GM23248 (cell line): ENCODE measurements at regions not wholly inside any gene's neighbourhood (a gene's known extent, or its start where the extent isn't known, plus 50 kb on each side); places are given as distances from the start of the nearest gene placed in this dataset.

Source experiments
- DNase-seq: peaks from one replicate; pipeline ENCODE4 v3.0.0-alpha.2; 2015
- H2AFZ ChIP-seq: fragments of 200-600 bp; sonication (generic); 2 replicates; pipeline ENCODE4 v1.6.1; 2016; ENCODE audit warnings: antibody characterized with exemption
- H3F3A ChIP-seq: fragments of 200-600 bp; sonication (generic); 2 replicates; pipeline ENCODE4 v1.6.1; 2016; ENCODE audit warnings: mild to moderate bottlenecking, antibody characterized with exemption, mixed run types; ENCODE audit not compliant: insufficient read depth
- H3K27ac ChIP-seq: fragments of 200-600 bp; sonication (generic); 2 replicates; pipeline ENCODE4 v1.5.1; 2016; ENCODE audit warnings: mild to moderate bottlenecking
- H3K27me3 ChIP-seq: fragments of 200-600 bp; sonication (generic); replicated peaks from 2 replicates; pipeline ENCODE4 v1.6.1; 2016; ENCODE audit warnings: mild to moderate bottlenecking; ENCODE audit not compliant: insufficient read depth
- H3K36me3 ChIP-seq: fragments of 200-600 bp; sonication (generic); 2 replicates; pipeline ENCODE4 v1.6.1; 2016; ENCODE audit warnings: low read depth, mild to moderate bottlenecking
- H3K4me1 ChIP-seq: fragments of 200-600 bp; sonication (generic); 2 replicates; pipeline ENCODE4 v1.6.1; 2016; ENCODE audit warnings: mild to moderate bottlenecking; ENCODE audit not compliant: insufficient read depth
- H3K4me2 ChIP-seq: fragments of 200-600 bp; sonication (generic); one replicate; pipeline ENCODE4 v1.6.1; 2016; ENCODE audit warnings: mild to moderate bottlenecking; ENCODE audit not compliant: unreplicated experiment
- H3K4me3 ChIP-seq: fragments of 200-600 bp; sonication (generic); 2 replicates; pipeline ENCODE4 v1.5.1; 2016; ENCODE audit warnings: mild to moderate bottlenecking
- H3K79me2 ChIP-seq: fragments of 200-600 bp; sonication (generic); 2 replicates; pipeline ENCODE4 v1.6.1; 2016; ENCODE audit warnings: mild to moderate bottlenecking; ENCODE audit not compliant: insufficient read depth
- H3K9ac ChIP-seq: fragments of 200-600 bp; sonication (generic); 2 replicates; pipeline ENCODE4 v1.6.1; 2016; ENCODE audit warnings: mild to moderate bottlenecking
- H3K9me2 ChIP-seq: fragments of 200-600 bp; sonication (generic); 2 replicates; pipeline ENCODE4 v1.6.1; 2016; ENCODE audit warnings: mixed run types, mild to moderate bottlenecking, moderate library complexity; ENCODE audit not compliant: insufficient read depth
- H3K9me3 ChIP-seq: fragments of 200-600 bp; sonication (generic); one replicate; pipeline ENCODE4 v1.6.1; 2017; ENCODE audit warnings: low read depth
- H4K20me1 ChIP-seq: fragments of 200-600 bp; sonication (generic); 2 replicates; pipeline ENCODE4 v1.6.0; 2016; ENCODE audit not compliant: insufficient read depth
- EZH2 ChIP-seq: fragments of 200-600 bp; sonication (generic); IDR thresholded peaks from 2 replicates; pipeline ENCODE4 v1.6.1; 2018; ENCODE audit warnings: antibody characterized with exemption, mild to moderate bottlenecking; ENCODE audit not compliant: insufficient read depth, poor library complexity, severe bottlenecking
- EZH2phosphoT487 ChIP-seq: fragments of 200-600 bp; sonication (generic); IDR thresholded peaks from 2 replicates; pipeline ENCODE4 v1.6.1; 2018; ENCODE audit warnings: antibody characterized with exemption, moderate library complexity, mild to moderate bottlenecking, low read depth; ENCODE audit not compliant: insufficient read depth
- WGBS, 2 experiments: methylation state at CpG; one replicate each; pipeline ENCODE4 v1.1.6; 2015 to 2017; ENCODE audit warnings: low lambda C conversion rate in 2 of 2, low coverage in 1 of 2; ENCODE audit errors: missing lambda C conversion rate in 2 of 2; 5-methylcytosine and 5-hydroxymethylcytosine counted together
- in situ Hi-C: fragments of 300-500 bp; cut with MboI; formaldehyde crosslinking; loops from 2 replicates; pipeline ENCODE4 v1.15.0; 2020

DNA sequence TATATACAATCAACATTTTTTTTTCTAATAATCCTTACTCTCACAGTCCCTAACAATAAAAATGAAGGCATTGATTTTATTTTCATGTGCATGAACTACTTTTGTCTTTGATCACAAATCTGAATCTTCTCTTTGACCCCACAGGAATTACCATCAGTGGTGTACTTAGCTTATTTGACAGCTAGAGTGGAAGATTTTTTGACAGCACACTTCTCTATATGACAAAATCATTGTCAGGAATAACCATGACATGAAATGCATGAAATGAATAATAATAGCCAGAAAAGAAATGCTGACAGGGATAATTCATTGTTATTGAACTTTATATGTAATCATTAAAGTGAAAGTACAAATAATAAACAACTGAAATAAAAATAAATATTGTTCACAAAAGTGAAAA, 604.2 kb downstream of the EPHA5 start:
- no peaks in the 10 kb centered on the region for H4K20me1 ChIP-seq
- no peak overlapping the region for H3K4me3 ChIP-seq
- no peak overlapping the region for H3K9ac ChIP-seq
- H3K27ac ChIP-seq, result no peak overlapping the region
- H3F3A ChIP-seq, result no peaks in the 10 kb centered on the region
- H3K9me3 ChIP-seq, result no peaks in the 10 kb centered on the region
- no peaks in the 10 kb centered on the region for H3K36me3 ChIP-seq
- no peaks in the 10 kb centered on the region for H3K9me2 ChIP-seq
- no peak overlapping the region for H3K4me2 ChIP-seq
- H3K27me3 ChIP-seq, result no peaks in the 10 kb centered on the region
- no peak overlapping the region for H2AFZ ChIP-seq
- DNase-seq, result no peak
- in situ Hi-C loops, result no loop called here
- H3K79me2 ChIP-seq, result no peaks in the 10 kb centered on the region
- no peaks in the 10 kb centered on the region for H3K4me1 ChIP-seq
- no peak for TF ChIP-seq EZH2
- no peak for TF ChIP-seq EZH2phosphoT487

GRCh38 chr4:65063601-65064000, 606.7 kb downstream of the EPHA5 start:
- no peaks in the 10 kb centered on the region for H3K79me2 ChIP-seq
- H3K4me2 ChIP-seq, result no peak overlapping the region
- in situ Hi-C loops, result no loop called here
- H3F3A ChIP-seq, result no peaks in the 10 kb centered on the region
- no peak overlapping the region for H3K9ac ChIP-seq
- TF ChIP-seq EZH2phosphoT487 (no peak), EZH2 (no peak)
- H3K4me1 ChIP-seq, result no peaks in the 10 kb centered on the region
- no peak for DNase-seq
- no peaks in the 10 kb centered on the region for H3K9me2 ChIP-seq
- 12 to 14% methylated on average over 1 of the region's 1 CpG for WGBS, 2 experiments
- H3K4me3 ChIP-seq, result no peak overlapping the region
- H3K9me3 ChIP-seq, result no peaks in the 10 kb centered on the region
- no peak overlapping the region for H3K27ac ChIP-seq
- no peaks in the 10 kb centered on the region for H3K36me3 ChIP-seq
- no peak overlapping the region for H2AFZ ChIP-seq
- H3K27me3 ChIP-seq, result no peaks in the 10 kb centered on the region
- H4K20me1 ChIP-seq, result no peaks in the 10 kb centered on the region

DNA sequence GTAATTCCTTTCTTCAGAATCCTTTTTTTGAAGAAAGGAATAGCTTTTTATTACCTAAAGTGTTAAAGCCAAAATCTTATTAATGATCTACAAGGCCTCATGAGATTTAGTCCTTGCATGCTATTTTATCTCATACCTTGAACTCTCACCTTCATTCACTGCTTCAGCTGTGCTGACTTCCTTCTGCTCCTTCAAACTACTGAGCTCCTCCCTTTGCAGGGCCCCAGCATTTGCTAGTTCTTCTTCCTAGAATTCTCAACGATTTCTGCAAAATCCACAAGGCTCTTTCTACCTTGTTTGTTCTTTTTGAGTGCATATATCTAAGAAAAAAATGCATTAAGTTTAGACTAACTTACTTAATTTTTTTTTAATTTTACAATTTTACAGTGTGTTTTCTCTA, 619.5 kb downstream of the EPHA5 start:
- in situ Hi-C loops, result no loop called here

GRCh38 chr4:65046192-65047133, 623.8 kb downstream of the EPHA5 start:
- Histone ChIP-seq H3K27me3 (no peaks in the 10 kb centered on the region), H4K20me1 (no peaks in the 10 kb centered on the region; the same call in 1 of the 2 replicates), H3K9me3 (no peaks in the 10 kb centered on the region), H3K4me2 (no peak overlapping the region), H3K9ac (no peak overlapping the region), H3K36me3 (no peaks in the 10 kb centered on the region), H3K4me3 (no peak overlapping the region), H3F3A (no peaks in the 10 kb centered on the region), H3K27ac (no peak overlapping the region), H3K79me2 (no peaks in the 10 kb centered on the region), H3K4me1 (no peaks in the 10 kb centered on the region), H3K9me2 (no peaks in the 10 kb centered on the region), H2AFZ (no peak overlapping the region)
- TF ChIP-seq EZH2phosphoT487 (no peak), EZH2 (no peak)
- WGBS, 2 experiments, result 51 to 65% methylated on average over 4 of the region's 4 CpGs
- DNase-seq, result no peak
- in situ Hi-C loops, result no loop called here

More for the DNA sequence above, 619.5 kb downstream of the EPHA5 start:
- H3K79me2 ChIP-seq, result no peaks in the 10 kb centered on the region
- no peaks in the 10 kb centered on the region for H3K9me2 ChIP-seq
- no peak overlapping the region for H3K9ac ChIP-seq
- H3K27me3 ChIP-seq, result no peaks in the 10 kb centered on the region
- no peaks in the 10 kb centered on the region for H3K36me3 ChIP-seq
- H3F3A ChIP-seq, result no peaks in the 10 kb centered on the region
- WGBS, 2 experiments, result 10 to 11% methylated on average over 1 of the region's 1 CpG
- no peak overlapping the region for H2AFZ ChIP-seq
- no peak overlapping the region for H3K27ac ChIP-seq
- H4K20me1 ChIP-seq, result no peaks in the 10 kb centered on the region; the same call in 1 of the 2 replicates
- TF ChIP-seq EZH2phosphoT487 (no peak), EZH2 (no peak)
- H3K4me3 ChIP-seq, result no peak overlapping the region
- DNase-seq, result no peak
- H3K4me2 ChIP-seq, result no peak overlapping the region
- no peaks in the 10 kb centered on the region for H3K4me1 ChIP-seq
- no peaks in the 10 kb centered on the region for H3K9me3 ChIP-seq
